Caco-2 (cell line): ENCODE measurements at regions not wholly inside any gene's neighbourhood (a gene's known extent, or its start where the extent isn't known, plus 50 kb on each side); places are given as distances from the start of the nearest gene placed in this dataset.
"Not testable (repeated sequence)": the region's sequence is repeated elsewhere in the genome, so short reads cannot be mapped to it uniquely, and the experiment has no call there.

ENCODE experiments used
- BruUV-seq: library from RNA; stranded (reverse); fragments of 400-500 nt; replicated peaks from 2 replicates; lab custom pipeline; 2021; lab: Mats Ljungman, UMichigan
- CTCF ChIA-PET: fragments of 300-600 bp; sonication (Branson Sonifier 250); formaldehyde crosslinking; loops from one replicate; lab custom pipeline; 2022; ENCODE audit warnings: antibody characterized with exemption; lab: Charles Lee
- POLR2A ChIA-PET: fragments of 300-600 bp; sonication (Branson Sonifier 250); formaldehyde crosslinking; loops from one replicate; lab custom pipeline; 2022; ENCODE audit warnings: antibody characterized with exemption; lab: Charles Lee
- DNase-seq, 2 experiments: peaks; one replicate each; pipeline versions ENCODE4 v3.0.0 to v3.0.0-alpha.2; 2020 to 2022
- H3K27me3 ChIP-seq: replicated peaks from 2 replicates; pipeline ENCODE4 v1.6.0; 2011; ENCODE audit warnings: low read length; ENCODE audit not compliant: control insufficient read depth, insufficient read depth
- H3K36me3 ChIP-seq: 2 replicates; pipeline ENCODE4 v1.5.1; 2011; ENCODE audit warnings: low read length; ENCODE audit not compliant: control insufficient read depth, insufficient read depth
- H3K4me1 ChIP-seq: fragments of 250-450 bp; sonication (Bioruptor Pico); 2 replicates; pipeline ENCODE4 v1.5.1; 2020; ENCODE audit warnings: mild to moderate bottlenecking
- H3K4me3 ChIP-seq: 2 replicates; pipeline ENCODE4 v1.5.1; 2011; ENCODE audit warnings: low read depth, mild to moderate bottlenecking, control low read depth, low read length
- H3K9me3 ChIP-seq: fragments of 250-450 bp; sonication (Bioruptor Pico); 2 replicates; pipeline ENCODE4 v1.5.1; 2020; ENCODE audit warnings: mild to moderate bottlenecking, moderate library complexity
- H3K27ac Mint-ChIP-seq: one replicate; pipeline ENCODE4 v1.8.0; 2022; ENCODE audit warnings: mixed read lengths; ENCODE audit not compliant: unreplicated experiment
- H3K27me3 Mint-ChIP-seq: one replicate; pipeline ENCODE4 v1.8.0; 2022; ENCODE audit warnings: mixed read lengths; ENCODE audit not compliant: insufficient read depth, unreplicated experiment
- H3K36me3 Mint-ChIP-seq: one replicate; pipeline ENCODE4 v1.8.0; 2022; ENCODE audit warnings: mild to moderate bottlenecking, mixed read lengths; ENCODE audit not compliant: insufficient read depth, unreplicated experiment
- H3K4me1 Mint-ChIP-seq: one replicate; pipeline ENCODE4 v1.8.0; 2022; ENCODE audit warnings: low read depth, mixed read lengths; ENCODE audit not compliant: unreplicated experiment
- H3K4me3 Mint-ChIP-seq: one replicate; pipeline ENCODE4 v1.8.0; 2022; ENCODE audit warnings: mild to moderate bottlenecking, moderate library complexity, mixed read lengths; ENCODE audit not compliant: unreplicated experiment
- H3K9me3 Mint-ChIP-seq: one replicate; pipeline ENCODE4 v1.8.0; 2022; ENCODE audit warnings: mixed read lengths; ENCODE audit not compliant: unreplicated experiment
- intact Hi-C: fragments of 100-400 bp; cut with micrococcal nuclease; formaldehyde crosslinking; loops from one replicate; pipeline ENCODE4 v1.10.0; 2022; ENCODE audit not compliant: unreplicated experiment
- TF ChIP-seq, protein P1 (sequence below), 2 experiments: fragments of 200-600 bp in 1 of 2; IDR thresholded peaks; 1 replicate in 1 of 2; 2 replicates in 1 of 2; pipeline versions ENCODE4 v1.5.1 to v1.8.0; 2011 to 2022; ENCODE audit warnings: antibody characterized with exemption in 1 of 2, control low read depth in 1 of 2, inconsistent platforms in 1 of 2, low read depth in 1 of 2, low read length in 1 of 2, mild to moderate bottlenecking in 1 of 2, moderate library complexity in 1 of 2; ENCODE audit not compliant: insufficient read depth in 1 of 2, severe bottlenecking in 1 of 2, unreplicated experiment in 1 of 2

DNA sequence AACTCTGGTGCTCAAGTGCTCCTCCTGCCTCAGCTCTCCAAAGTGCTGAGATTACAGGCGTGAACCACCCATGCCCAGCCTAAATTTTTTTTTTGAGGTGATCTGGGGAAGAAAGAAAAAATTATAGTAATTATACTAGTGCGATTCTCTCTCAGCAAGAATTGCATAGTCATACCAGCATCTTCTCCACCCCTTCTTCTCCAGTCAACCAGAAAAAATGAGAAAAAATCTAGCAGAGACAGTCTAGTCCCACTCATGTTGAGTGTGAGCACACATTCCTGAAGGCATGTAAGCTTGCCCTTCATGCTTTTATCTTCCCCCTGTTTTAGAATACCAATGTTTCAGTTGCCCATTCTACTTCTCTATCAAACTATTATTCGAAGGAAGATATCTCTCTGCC, 207.6 kb downstream of the S1PR1 start:
- no peak for DNase-seq
- TF ChIP-seq, protein P1, sequence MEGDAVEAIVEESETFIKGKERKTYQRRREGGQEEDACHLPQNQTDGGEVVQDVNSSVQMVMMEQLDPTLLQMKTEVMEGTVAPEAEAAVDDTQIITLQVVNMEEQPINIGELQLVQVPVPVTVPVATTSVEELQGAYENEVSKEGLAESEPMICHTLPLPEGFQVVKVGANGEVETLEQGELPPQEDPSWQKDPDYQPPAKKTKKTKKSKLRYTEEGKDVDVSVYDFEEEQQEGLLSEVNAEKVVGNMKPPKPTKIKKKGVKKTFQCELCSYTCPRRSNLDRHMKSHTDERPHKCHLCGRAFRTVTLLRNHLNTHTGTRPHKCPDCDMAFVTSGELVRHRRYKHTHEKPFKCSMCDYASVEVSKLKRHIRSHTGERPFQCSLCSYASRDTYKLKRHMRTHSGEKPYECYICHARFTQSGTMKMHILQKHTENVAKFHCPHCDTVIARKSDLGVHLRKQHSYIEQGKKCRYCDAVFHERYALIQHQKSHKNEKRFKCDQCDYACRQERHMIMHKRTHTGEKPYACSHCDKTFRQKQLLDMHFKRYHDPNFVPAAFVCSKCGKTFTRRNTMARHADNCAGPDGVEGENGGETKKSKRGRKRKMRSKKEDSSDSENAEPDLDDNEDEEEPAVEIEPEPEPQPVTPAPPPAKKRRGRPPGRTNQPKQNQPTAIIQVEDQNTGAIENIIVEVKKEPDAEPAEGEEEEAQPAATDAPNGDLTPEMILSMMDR (IDR thresholded peaks at IDR 0.05; ENCODE audit: insufficient read depth in 1 of 2, low read depth in 1 of 2, low read length in 1 of 2, severe bottlenecking in 1 of 2, unreplicated experiment in 1 of 2): no peak
- H3K36me3 Mint-ChIP-seq: no peaks in the 10 kb centered on the region
- no peaks in the 10 kb centered on the region for H3K27me3 Mint-ChIP-seq
- no peak overlapping the region for H3K27ac Mint-ChIP-seq
- ChIA-PET POLR2A (no interaction called here), CTCF (no interaction called here)
- H3K9me3 ChIP-seq: no peaks in the 10 kb centered on the region
- no TSS peak for BruUV-seq
- intact Hi-C loops: no loop called here
- no peaks in the 10 kb centered on the region for H3K4me1 ChIP-seq
- no peak overlapping the region for H3K4me3 Mint-ChIP-seq
- H3K4me3 ChIP-seq: no peak overlapping the region
- H3K9me3 Mint-ChIP-seq: no peaks in the 10 kb centered on the region
- no peaks in the 10 kb centered on the region for H3K27me3 ChIP-seq
- H3K36me3 ChIP-seq: no peaks in the 10 kb centered on the region
- H3K4me1 Mint-ChIP-seq: no peaks in the 10 kb centered on the region

DNA sequence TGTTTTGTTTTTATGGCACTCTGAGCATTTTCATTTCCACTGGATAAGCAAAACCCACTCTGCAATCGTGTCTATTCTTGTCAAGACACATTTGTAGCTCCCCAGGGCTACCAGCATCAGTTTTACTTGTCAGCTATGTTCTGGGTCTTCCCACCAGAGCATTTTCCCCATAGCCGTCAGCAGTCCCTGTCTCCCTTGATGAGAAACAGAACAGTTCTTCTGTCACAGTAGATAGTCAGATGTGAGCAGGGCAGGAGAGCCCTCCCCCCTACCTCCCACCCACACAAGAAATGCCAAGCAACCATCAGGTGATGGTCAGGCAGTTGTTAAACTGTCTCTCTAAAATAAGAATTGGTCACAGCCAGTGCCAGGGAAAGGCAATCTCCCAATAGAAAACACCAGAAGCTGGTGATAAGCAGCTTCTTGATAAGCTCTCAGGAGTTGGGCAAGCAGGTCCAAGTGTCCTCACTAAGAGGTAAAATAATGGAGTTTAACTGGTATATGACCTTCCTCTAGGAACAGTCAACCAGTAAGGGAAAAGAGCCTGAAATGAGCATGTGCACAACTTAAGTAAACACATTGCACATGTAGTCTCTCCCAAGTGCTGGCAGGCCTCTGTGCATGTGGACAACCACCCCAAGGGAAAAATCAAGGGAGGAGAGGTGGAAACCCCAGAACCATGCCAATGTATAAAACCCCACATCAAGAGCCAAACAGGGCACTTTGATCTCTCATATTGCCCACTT, 208.2 kb downstream of the S1PR1 start:
- TF ChIP-seq, protein P1 (IDR thresholded peaks at IDR 0.05; ENCODE audit: insufficient read depth in 1 of 2, low read depth in 1 of 2, low read length in 1 of 2, severe bottlenecking in 1 of 2, unreplicated experiment in 1 of 2): no peak
- no peaks in the 10 kb centered on the region for H3K36me3 ChIP-seq
- H3K4me1 Mint-ChIP-seq: no peaks in the 10 kb centered on the region
- ChIA-PET CTCF (no interaction called here), POLR2A (no interaction called here)
- no peak overlapping the region for H3K4me3 Mint-ChIP-seq
- H3K27me3 ChIP-seq: no peaks in the 10 kb centered on the region
- H3K4me1 ChIP-seq: no peaks in the 10 kb centered on the region
- no TSS peak for BruUV-seq
- no peaks in the 10 kb centered on the region for H3K36me3 Mint-ChIP-seq
- no peaks in the 10 kb centered on the region for H3K27me3 Mint-ChIP-seq
- no peaks in the 10 kb centered on the region for H3K9me3 Mint-ChIP-seq
- H3K27ac Mint-ChIP-seq: no peak overlapping the region
- intact Hi-C loops: no loop called here
- H3K9me3 ChIP-seq: no peaks in the 10 kb centered on the region
- DNase-seq: no peak
- no peak overlapping the region for H3K4me3 ChIP-seq

DNA sequence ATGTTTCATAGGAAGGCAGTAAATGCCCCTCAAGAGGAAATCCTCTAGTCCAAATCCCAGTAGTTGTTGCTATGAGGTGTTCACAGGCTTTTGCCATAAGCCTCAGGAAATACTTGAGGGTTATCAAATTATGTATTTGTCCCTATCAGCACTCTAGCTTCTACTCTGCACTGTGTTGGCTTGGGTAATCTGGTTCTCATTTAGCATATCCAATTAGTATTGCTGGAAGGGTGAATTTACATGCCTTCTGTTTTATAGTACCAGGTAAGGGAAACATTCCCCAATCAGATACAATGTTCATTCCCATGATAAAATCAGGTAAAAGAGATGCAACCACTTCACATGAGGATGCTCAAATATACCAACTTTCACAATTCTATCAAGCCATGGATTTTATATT, 211.2 kb downstream of the S1PR1 start:
- intact Hi-C loops: no loop called here
- Histone ChIP-seq H3K27me3 (no peaks in the 10 kb centered on the region), H3K9me3 (no peaks in the 10 kb centered on the region), H3K36me3 (no peaks in the 10 kb centered on the region), H3K4me1 (no peaks in the 10 kb centered on the region), H3K4me3 (no peak overlapping the region)
- Mint-ChIP-seq H3K27ac (no peak overlapping the region), H3K27me3 (no peaks in the 10 kb centered on the region), H3K4me3 (no peak overlapping the region), H3K9me3 (no peaks in the 10 kb centered on the region), H3K4me1 (no peaks in the 10 kb centered on the region), H3K36me3 (no peaks in the 10 kb centered on the region)
- no TSS peak for BruUV-seq
- no peak for DNase-seq
- TF ChIP-seq, protein P1 (IDR thresholded peaks at IDR 0.05; ENCODE audit: insufficient read depth in 1 of 2, low read depth in 1 of 2, low read length in 1 of 2, severe bottlenecking in 1 of 2, unreplicated experiment in 1 of 2): no peak
- CTCF ChIA-PET: no interaction called here
- POLR2A ChIA-PET: no interaction called here

DNA sequence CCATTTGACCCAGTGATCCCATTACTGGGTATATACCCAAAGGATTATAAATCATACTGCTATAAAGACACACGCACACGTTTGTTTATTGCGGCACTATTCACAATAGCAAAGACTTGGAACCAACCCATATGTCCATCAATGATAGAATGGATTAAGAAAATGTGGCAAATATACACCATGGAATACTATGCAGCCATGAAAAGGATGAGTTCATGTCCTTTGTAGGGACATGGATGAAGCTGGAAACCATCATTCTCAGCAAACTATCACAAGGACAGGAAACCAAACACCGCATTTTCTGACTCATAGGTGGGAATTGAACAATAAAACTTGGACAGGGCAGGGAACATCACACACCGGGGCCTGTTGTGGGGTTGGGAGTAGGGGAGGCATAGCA, 213.9 kb downstream of the S1PR1 start:
- CTCF ChIA-PET, H3K4me3 Mint-ChIP-seq, H3K36me3 ChIP-seq, POLR2A ChIA-PET, DNase-seq, intact Hi-C loops, H3K9me3 ChIP-seq, H3K4me3 ChIP-seq, H3K4me1 ChIP-seq, BruUV-seq, H3K4me1 Mint-ChIP-seq, H3K27me3 Mint-ChIP-seq, H3K27ac Mint-ChIP-seq, H3K27me3 ChIP-seq, H3K36me3 Mint-ChIP-seq, H3K9me3 Mint-ChIP-seq: not testable (repeated sequence)
